NT2/D1 (cell line): ENCODE measurements at regions not wholly inside any gene's neighbourhood (a gene's known extent, or its start where the extent isn't known, plus 50 kb on each side); places are given as distances from the start of the nearest gene placed in this dataset.

Source experiments
- SUZ12 ChIP-seq: IDR thresholded peaks from 2 replicates; pipeline ENCODE4 v1.6.1; 2011; ENCODE audit not compliant: insufficient read length, insufficient read depth; ENCODE audit errors: extremely low read depth
- YY1 ChIP-seq: IDR thresholded peaks from 2 replicates; pipeline ENCODE4 v1.6.1; 2011; ENCODE audit not compliant: insufficient read length, insufficient read depth
- ZNF274 ChIP-seq: IDR thresholded peaks from 2 replicates; pipeline ENCODE4 v1.6.1; 2011; ENCODE audit warnings: mild to moderate bottlenecking, low read depth, low read length

DNA sequence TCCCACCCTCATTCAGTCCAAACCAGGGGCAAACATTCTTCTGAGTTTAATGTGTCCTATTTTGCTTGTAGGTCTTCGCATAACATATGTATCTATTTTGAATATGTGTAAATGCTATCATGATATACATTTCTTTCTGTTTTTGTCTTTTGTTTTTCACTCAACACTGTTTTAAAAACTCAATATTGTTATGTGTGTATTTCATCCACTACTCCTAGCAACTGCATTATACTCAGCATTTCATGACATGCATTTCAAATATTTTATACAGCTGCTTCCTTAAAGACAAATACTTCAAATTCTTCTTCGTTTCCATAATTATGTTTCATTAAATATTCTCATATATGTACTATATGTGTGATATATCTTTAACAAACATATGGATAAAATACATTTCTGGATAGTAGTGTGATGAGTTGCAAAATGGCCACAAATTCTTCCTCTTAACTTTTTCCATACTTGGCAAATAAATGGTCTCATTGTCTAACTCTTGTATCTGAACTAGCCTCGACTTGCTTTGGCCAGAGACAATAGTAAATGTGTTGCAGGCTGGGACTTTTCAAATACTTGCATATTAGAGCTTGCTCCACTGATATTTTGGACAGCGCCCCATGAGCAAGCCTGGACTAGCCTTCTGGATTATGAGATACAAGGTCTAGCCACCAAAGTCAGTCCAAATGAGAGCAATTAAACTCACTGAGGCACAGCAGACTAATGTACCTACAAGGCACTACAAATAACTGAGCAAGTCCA is 539.7 kb upstream of the KCND2 start:
- TF ChIP-seq YY1 (no peak), SUZ12 (no peak), ZNF274 (no peak)
